H1 (cell line): ENCODE measurements at regions not wholly inside any gene's neighbourhood (a gene's known extent, or its start where the extent isn't known, plus 50 kb on each side); places are given as distances from the start of the nearest gene placed in this dataset.

Source experiments
- CBX8 ChIP-seq: fragments of 300-800, 300-1000 bp; sonication (generic); IDR thresholded peaks from 2 replicates; pipeline ENCODE4 v1.7.1; 2016; ENCODE audit warnings: low read depth, low read length, borderline replicate concordance

DNA sequence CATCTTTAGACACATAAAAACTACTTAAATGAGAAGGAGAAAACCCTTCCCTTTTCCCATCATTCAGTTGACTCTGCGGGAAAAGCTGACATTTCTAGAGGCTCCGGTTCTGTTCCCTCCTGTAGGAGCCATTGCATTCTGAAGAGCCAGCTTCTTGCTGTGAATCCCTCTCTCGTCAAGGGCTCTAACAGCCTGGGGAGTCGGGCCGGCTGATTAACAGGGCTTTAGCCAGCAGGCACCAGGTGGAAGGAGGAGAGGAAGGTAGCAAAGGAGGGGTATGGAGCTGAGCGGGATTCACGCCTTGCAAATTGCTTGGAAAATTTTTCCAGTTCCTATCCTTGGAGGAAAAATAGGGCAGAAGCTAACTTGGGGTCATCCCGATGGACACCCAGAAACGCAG is 108.3 kb upstream of the UBE2E1 start (continued):
- no peak for TF ChIP-seq CBX8
